Hypothalamus (tissue), 51 donors: ENCODE measurements at regions not wholly inside any gene's neighbourhood (a gene's known extent, or its start where the extent isn't known, plus 50 kb on each side); places are given as distances from the start of the nearest gene placed in this dataset.
"Not testable (repeated sequence)": the region's sequence is repeated elsewhere in the genome, so short reads cannot be mapped to it uniquely, and the experiment has no call there.

Source experiments
- DNase-seq, 51 donors: peaks; one replicate each; lab custom pipeline; 2025; lab: John Stamatoyannopoulos, UW

- DNase-seq, result no peak
Measured at GRCh38 chr13:62747152-62747551, 1331.5 kb upstream of the PCDH20 start.

GRCh38 chr13:62729746-62730145 lies 1314.1 kb upstream of the PCDH20 start:
- DNase-seq, result peak in 1 of 51 donors; percentile 0

GRCh38 chr13:62721893-62722292 lies 1306.2 kb upstream of the PCDH20 start:
- no peak for DNase-seq

GRCh38 chr13:62711948-62712347 lies 1296.3 kb upstream of the PCDH20 start:
- not testable (repeated sequence) for DNase-seq

- no peak for DNase-seq
Measured at GRCh38 chr13:62710787-62711186, 1295.1 kb upstream of the PCDH20 start.

- no peak for DNase-seq
Measured at GRCh38 chr13:62706048-62706447, 1290.4 kb upstream of the PCDH20 start.

- DNase-seq, result no peak
Measured at GRCh38 chr13:62704875-62705274, 1289.2 kb upstream of the PCDH20 start.

GRCh38 chr13:62702502-62702901 lies 1286.9 kb upstream of the PCDH20 start:
- DNase-seq, result no peak

GRCh38 chr13:62697701-62698100 lies 1282.1 kb upstream of the PCDH20 start:
- no peak for DNase-seq

- DNase-seq, result no peak
Measured at GRCh38 chr13:62696490-62696889, 1280.8 kb upstream of the PCDH20 start.

GRCh38 chr13:62687732-62688131 lies 1272.1 kb upstream of the PCDH20 start:
- DNase-seq, result no peak

GRCh38 chr13:62684359-62684758 lies 1268.7 kb upstream of the PCDH20 start:
- no peak for DNase-seq

GRCh38 chr13:62682788-62683187 lies 1267.1 kb upstream of the PCDH20 start:
- DNase-seq, result no peak

GRCh38 chr13:62678039-62678438 lies 1262.4 kb upstream of the PCDH20 start:
- no peak for DNase-seq

- no peak for DNase-seq
Measured at GRCh38 chr13:62663767-62664166, 1248.1 kb upstream of the PCDH20 start.

- no peak for DNase-seq
Measured at GRCh38 chr13:62659365-62659764, 1243.7 kb upstream of the PCDH20 start.

- no peak for DNase-seq
Measured at GRCh38 chr13:62653371-62653770, 1237.7 kb upstream of the PCDH20 start.

GRCh38 chr13:62643799-62644524 lies 1228.3 kb upstream of the PCDH20 start:
- no peak for DNase-seq

- DNase-seq, result peak in 4 of 51 donors; percentile 1 to 30 (median 2)
Measured at GRCh38 chr13:62643007-62643483, 1227.4 kb upstream of the PCDH20 start.

- DNase-seq, result no peak
Measured at GRCh38 chr13:62635161-62635560, 1219.5 kb upstream of the PCDH20 start.

- DNase-seq, result no peak
Measured at GRCh38 chr13:62633448-62633847, 1217.8 kb upstream of the PCDH20 start.

- DNase-seq, result no peak
Measured at GRCh38 chr13:62631619-62632018, 1216.0 kb upstream of the PCDH20 start.

GRCh38 chr13:62631124-62631523 lies 1215.5 kb upstream of the PCDH20 start:
- DNase-seq, result no peak
